Erythroblast (primary cell): ENCODE measurements at regions not wholly inside any gene's neighbourhood (a gene's known extent, or its start where the extent isn't known, plus 50 kb on each side); places are given as distances from the start of the nearest gene placed in this dataset.

Experiments
- GATA1 ChIP-seq: IDR thresholded peaks from 2 replicates; pipeline ENCODE4 v1.6.1; 2011; ENCODE audit warnings: low read depth, mild to moderate bottlenecking, control low read depth, low read length, moderate library complexity
- POLR2A ChIP-seq: IDR thresholded peaks from 2 replicates; pipeline ENCODE4 v1.6.1; 2011; ENCODE audit warnings: mild to moderate bottlenecking, low read length

DNA sequence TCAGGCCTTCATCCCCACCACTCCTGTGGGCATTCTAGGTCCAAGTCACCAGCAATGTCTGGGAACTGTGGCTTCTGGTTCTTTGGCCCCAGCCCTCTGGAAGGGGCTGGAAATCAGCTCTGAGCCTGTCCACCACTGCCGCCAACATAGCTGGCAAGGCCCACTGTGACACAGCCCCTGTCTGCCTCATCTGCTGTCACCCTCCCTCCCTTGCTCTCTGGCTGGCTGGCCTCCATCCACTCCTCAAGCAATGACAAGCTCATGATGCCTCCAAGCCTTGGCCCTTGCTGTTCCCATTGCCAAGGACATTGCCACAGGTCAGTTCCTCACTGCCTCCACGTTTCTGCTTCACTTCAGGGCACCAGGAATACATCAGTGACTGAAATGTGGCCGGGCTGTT is 93.7 kb downstream of the LHX2 start:
- no peak for TF ChIP-seq POLR2A
- no peak for TF ChIP-seq GATA1
